Neural crest cell (in vitro differentiated cells): ENCODE measurements at regions not wholly inside any gene's neighbourhood (a gene's known extent, or its start where the extent isn't known, plus 50 kb on each side); places are given as distances from the start of the nearest gene placed in this dataset.
"Not testable (repeated sequence)": the region's sequence is repeated elsewhere in the genome, so short reads cannot be mapped to it uniquely, and the experiment has no call there.

ENCODE experiments used
- DNase-seq: peaks from one replicate; pipeline ENCODE4 v3.0.0; 2021; ENCODE audit warnings: low read depth, mixed read lengths, low spot score
- H3K27ac Mint-ChIP-seq: one replicate; pipeline ENCODE4 v1.8.0; 2021; ENCODE audit warnings: mild to moderate bottlenecking, mixed read lengths; ENCODE audit not compliant: unreplicated experiment
- H3K27me3 Mint-ChIP-seq: 2 replicates; pipeline ENCODE4 v1.8.0; 2021; ENCODE audit warnings: low read depth, mild to moderate bottlenecking, mixed read lengths
- H3K36me3 Mint-ChIP-seq: 2 replicates; pipeline ENCODE4 v1.8.0; 2021; ENCODE audit warnings: low read depth, mild to moderate bottlenecking, mixed read lengths
- H3K4me1 Mint-ChIP-seq: 2 replicates; pipeline ENCODE4 v1.8.0; 2021; ENCODE audit warnings: mixed read lengths
- H3K4me3 Mint-ChIP-seq: one replicate; pipeline ENCODE4 v1.8.0; 2021; ENCODE audit warnings: mild to moderate bottlenecking, mixed read lengths
- H3K9me3 Mint-ChIP-seq: 2 replicates; pipeline ENCODE4 v1.8.0; 2021; ENCODE audit warnings: mixed read lengths
- CTCF ChIP-seq: fragments of 200-600 bp; sonication (generic); conservative IDR thresholded peaks from 2 replicates; pipeline ENCODE4 v1.5.0; 2021; ENCODE audit warnings: antibody characterized with exemption, mild to moderate bottlenecking

- no peaks in the 10 kb centered on the region for H3K27me3 Mint-ChIP-seq
- H3K36me3 Mint-ChIP-seq, result no peaks in the 10 kb centered on the region
- no peak for DNase-seq
- peaks cover 2% of the 10 kb centered on the region for H3K9me3 Mint-ChIP-seq
- TF ChIP-seq CTCF, result no peak
- H3K4me3 Mint-ChIP-seq, result no peak overlapping the region
- H3K27ac Mint-ChIP-seq, result no peak overlapping the region
- H3K4me1 Mint-ChIP-seq, result no peaks in the 10 kb centered on the region
These were observed 528.9 kb downstream of the ZNF674 start for GRCh38 chrX:46016296-46016695.

- H3K36me3 Mint-ChIP-seq, result no peaks in the 10 kb centered on the region
- H3K27ac Mint-ChIP-seq, result no peak overlapping the region
- H3K4me1 Mint-ChIP-seq, result no peaks in the 10 kb centered on the region
- no peaks in the 10 kb centered on the region for H3K27me3 Mint-ChIP-seq
- DNase-seq, result no peak
- peaks cover 2% of the 10 kb centered on the region for H3K9me3 Mint-ChIP-seq
- H3K4me3 Mint-ChIP-seq, result no peak overlapping the region
- TF ChIP-seq CTCF, result no peak
These were observed 529.6 kb downstream of the ZNF674 start for GRCh38 chrX:46015653-46016052.

GRCh38 chrX:45992402-45993123 is 552.7 kb downstream of the ZNF674 start:
- Mint-ChIP-seq H3K9me3 (peaks cover 18% of the 10 kb centered on the region), H3K27ac (no peak overlapping the region), H3K27me3 (no peaks in the 10 kb centered on the region), H3K36me3 (peaks cover 2% of the 10 kb centered on the region), H3K4me1 (no peaks in the 10 kb centered on the region), H3K4me3 (no peak overlapping the region)
- TF ChIP-seq CTCF, result no peak
- DNase-seq, result no peak

GRCh38 chrX:45986971-45987370 is 558.2 kb downstream of the ZNF674 start:
- no peaks in the 10 kb centered on the region for H3K36me3 Mint-ChIP-seq
- peaks cover 10% of the 10 kb centered on the region for H3K9me3 Mint-ChIP-seq
- no peak for TF ChIP-seq CTCF
- no peak overlapping the region for H3K4me3 Mint-ChIP-seq
- no peak overlapping the region for H3K27ac Mint-ChIP-seq
- H3K4me1 Mint-ChIP-seq, result no peaks in the 10 kb centered on the region
- no peak for DNase-seq
- no peaks in the 10 kb centered on the region for H3K27me3 Mint-ChIP-seq

GRCh38 chrX:45986081-45986480 is 559.1 kb downstream of the ZNF674 start:
- Mint-ChIP-seq H3K27ac (no peak overlapping the region), H3K9me3 (peaks cover 12% of the 10 kb centered on the region), H3K4me1 (no peaks in the 10 kb centered on the region), H3K4me3 (no peak overlapping the region), H3K27me3 (no peaks in the 10 kb centered on the region), H3K36me3 (no peaks in the 10 kb centered on the region)
- DNase-seq, result no peak
- TF ChIP-seq CTCF, result no peak

- H3K4me1 Mint-ChIP-seq, DNase-seq, H3K4me3 Mint-ChIP-seq, H3K27me3 Mint-ChIP-seq, H3K36me3 Mint-ChIP-seq, H3K27ac Mint-ChIP-seq: not testable (repeated sequence)
- H3K9me3 Mint-ChIP-seq, result peaks cover 15% of the 10 kb centered on the region
These were observed 562.1 kb downstream of the ZNF674 start for GRCh38 chrX:45982958-45983727.
